ENCODE measurements at regions not wholly inside any gene's neighbourhood (a gene's known extent, or its start where the extent isn't known, plus 50 kb on each side); places are given as distances from the start of the nearest gene placed in this dataset.

GRCh38 chr9:126084696-126085095, 241.9 kb upstream of the MVB12B start:
- TF ChIP-seq SP2 (IDR thresholded peaks at IDR 0.05; ENCODE audit: low read length) (no peak), NRF1 (IDR thresholded peaks at IDR 0.05; ENCODE audit: low read depth, low read length) (no peak), RAD21 (IDR thresholded peaks at IDR 0.05 in 1 of 2, conservative IDR thresholded peaks at IDR 0.05 in 1 of 2; ENCODE audit: low read depth in 2 of 2, low read length in 2 of 2) (no peak), CTCF (IDR thresholded peaks at IDR 0.05; ENCODE audit: control extremely low read depth in 1 of 3, insufficient read depth in 1 of 3, low read depth in 1 of 3, low read length in 3 of 3) (no peak), GABPA (IDR thresholded peaks at IDR 0.05; ENCODE audit: borderline replicate concordance, insufficient read depth, low read length) (no peak), POLR2A (IDR thresholded peaks at IDR 0.05; ENCODE audit: control extremely low read depth in 1 of 2, low read depth in 2 of 2, low read length in 2 of 2) (no peak), BRCA1 (IDR thresholded peaks at IDR 0.05; ENCODE audit: low read depth, low read length) (no peak), ZNF274 (IDR thresholded peaks at IDR 0.05; ENCODE audit: borderline replicate concordance, extremely low read depth, low read length) (no peak), EZH2 (IDR thresholded peaks at IDR 0.05; ENCODE audit: low read depth, low read length, severe bottlenecking) (no peak), CBX5 (IDR thresholded peaks at IDR 0.05; ENCODE audit: low read depth, low read length) (no peak), HDAC6 (IDR thresholded peaks at IDR 0.05; ENCODE audit: low read depth, low read length) (no peak)
- TF ChIP-seq, protein P1, sequence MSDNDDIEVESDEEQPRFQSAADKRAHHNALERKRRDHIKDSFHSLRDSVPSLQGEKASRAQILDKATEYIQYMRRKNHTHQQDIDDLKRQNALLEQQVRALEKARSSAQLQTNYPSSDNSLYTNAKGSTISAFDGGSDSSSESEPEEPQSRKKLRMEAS (IDR thresholded peaks at IDR 0.05): no peak
